ENCODE measurements at regions not wholly inside any gene's neighbourhood (a gene's known extent, or its start where the extent isn't known, plus 50 kb on each side); places are given as distances from the start of the nearest gene placed in this dataset.

DNA sequence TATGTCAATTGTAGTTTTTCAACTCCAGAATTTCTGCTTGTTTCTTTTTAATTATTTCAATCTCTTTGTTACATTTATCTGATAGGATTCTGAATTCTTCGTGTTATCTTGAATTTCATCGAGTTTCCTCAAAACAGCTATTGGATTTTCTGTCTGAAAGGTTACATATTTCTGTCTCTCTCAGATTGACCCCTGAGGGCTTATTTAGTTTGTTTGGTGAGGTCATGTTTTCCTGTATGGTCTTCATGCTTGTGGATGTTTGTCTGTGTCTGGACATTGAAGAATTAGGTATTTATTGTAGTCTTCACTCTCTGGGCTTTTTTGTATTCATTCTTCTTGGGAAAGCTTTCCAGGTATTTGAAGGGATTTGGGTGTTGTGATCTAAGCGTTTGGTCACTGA is 85.6 kb downstream of the SNAPC1 start:
- intact Hi-C loops (cut with micrococcal nuclease), result no loop called here
- H3K27ac Mint-ChIP-seq, result no peak overlapping the region
- peaks cover 31% of the 10 kb centered on the region for H3K27me3 Mint-ChIP-seq (ENCODE audit: low read depth)
- no peak overlapping the region for H3K4me3 Mint-ChIP-seq (ENCODE audit: low read depth)
- H3K4me1 Mint-ChIP-seq (ENCODE audit: low read depth), result no peaks in the 10 kb centered on the region
- H3K9me3 Mint-ChIP-seq, result no peaks in the 10 kb centered on the region
- H3K36me3 Mint-ChIP-seq (ENCODE audit: low read depth), result no peaks in the 10 kb centered on the region
- no peak for DNase-seq (ENCODE audit: low spot score)

DNA sequence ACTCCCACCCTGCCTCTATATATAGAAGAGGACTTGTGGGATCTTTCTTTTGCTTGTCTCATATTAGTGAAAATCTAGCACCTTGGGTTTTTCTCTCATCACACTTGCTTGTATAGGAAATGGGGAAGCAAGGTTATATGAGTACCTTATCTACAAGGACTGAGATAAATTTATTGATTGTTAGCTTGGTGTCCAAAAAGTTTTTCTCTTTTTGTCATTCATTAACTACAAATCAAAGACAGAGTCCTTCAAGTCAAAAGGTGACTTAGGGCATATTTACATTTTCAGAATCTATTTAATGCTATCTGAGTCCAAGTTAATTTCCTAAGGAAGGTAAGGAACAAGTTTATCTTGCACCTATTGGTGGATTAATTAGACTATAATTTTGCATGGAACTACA is 92.7 kb downstream of the SNAPC1 start:
- H3K27ac Mint-ChIP-seq, result no peak overlapping the region

DNA sequence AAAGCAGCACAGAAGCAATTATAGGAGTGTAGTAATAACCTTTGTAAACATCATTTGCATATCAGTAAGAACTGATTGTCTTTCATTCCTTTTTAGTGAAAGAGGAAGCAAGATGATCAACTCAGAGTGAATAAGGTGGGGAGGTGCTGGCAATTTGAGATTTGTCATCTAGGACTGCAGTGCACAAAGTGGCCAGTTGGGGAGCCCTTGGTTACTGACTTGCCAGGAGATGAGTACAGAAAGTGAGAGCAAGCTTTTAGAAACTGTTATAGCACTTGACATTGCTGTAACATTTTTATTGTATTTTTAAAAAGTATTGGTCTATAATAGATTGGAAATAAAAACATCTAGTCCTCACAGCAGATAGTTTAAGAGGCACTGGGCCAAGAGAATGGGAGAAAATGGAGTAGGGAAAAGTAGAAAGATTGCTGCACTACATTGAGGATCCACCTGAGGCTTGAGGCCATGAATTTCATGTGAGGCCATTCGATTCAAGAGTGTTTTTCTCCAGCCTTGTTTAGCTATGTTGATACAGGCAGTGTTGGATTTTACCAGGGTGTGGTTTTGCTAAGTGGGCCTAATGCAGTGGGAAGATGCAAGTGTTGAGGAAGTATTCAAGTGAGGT is 98.2 kb downstream of the SNAPC1 start:
- DNase-seq (ENCODE audit: low spot score), result peak; percentile 56
- no peak overlapping the region for H3K4me3 Mint-ChIP-seq (ENCODE audit: low read depth)
- intact Hi-C loops (cut with micrococcal nuclease), result loop anchor here (10.0 kb wide), 1 partner anchor 264 kb away; no protein-coding TSS in a partner anchor
- H3K27me3 Mint-ChIP-seq (ENCODE audit: low read depth), result peaks cover 40% of the 10 kb centered on the region
- peaks cover 6% of the 10 kb centered on the region for H3K4me1 Mint-ChIP-seq (ENCODE audit: low read depth)
- no peak overlapping the region for H3K27ac Mint-ChIP-seq
- no peaks in the 10 kb centered on the region for H3K9me3 Mint-ChIP-seq
- no peaks in the 10 kb centered on the region for H3K36me3 Mint-ChIP-seq (ENCODE audit: low read depth)

More for the DNA sequence above, 92.7 kb downstream of the SNAPC1 start:
- no peak for DNase-seq (ENCODE audit: low spot score)
- Mint-ChIP-seq H3K9me3 (no peaks in the 10 kb centered on the region), H3K36me3 (ENCODE audit: low read depth) (no peaks in the 10 kb centered on the region), H3K4me1 (ENCODE audit: low read depth) (no peaks in the 10 kb centered on the region), H3K4me3 (ENCODE audit: low read depth) (no peak overlapping the region), H3K27me3 (ENCODE audit: low read depth) (peaks cover 43% of the 10 kb centered on the region)
- intact Hi-C loops (cut with micrococcal nuclease), result no loop called here

DNA sequence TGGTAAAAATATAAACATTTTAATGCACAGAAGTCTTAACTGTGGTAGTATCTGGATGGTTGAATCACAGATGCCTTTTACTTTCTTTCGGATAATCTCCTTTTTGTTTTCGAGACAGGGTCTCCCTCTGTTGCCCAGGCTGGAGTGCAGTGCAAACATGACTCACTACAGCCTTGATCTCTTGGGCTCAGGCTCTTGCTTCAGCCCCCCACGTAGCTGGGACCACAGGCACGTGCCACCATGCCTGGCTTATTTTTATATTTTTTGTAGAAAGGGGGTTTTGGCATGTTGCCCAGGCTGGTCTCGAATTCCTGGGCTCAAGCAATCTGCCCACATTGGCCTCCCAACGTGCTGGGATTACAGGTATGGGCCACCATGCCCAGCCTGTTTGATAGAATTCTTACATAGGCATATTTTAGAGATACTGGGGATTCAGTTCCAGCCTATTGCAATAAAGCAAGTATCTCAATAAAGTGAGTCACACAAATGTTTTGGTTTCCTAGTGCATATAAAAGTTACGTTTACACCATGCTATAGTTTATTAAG is 99.2 kb downstream of the SNAPC1 start:
- no peak for DNase-seq (ENCODE audit: low spot score)
- no peaks in the 10 kb centered on the region for H3K9me3 Mint-ChIP-seq
- no peak overlapping the region for H3K27ac Mint-ChIP-seq
- peaks cover 6% of the 10 kb centered on the region for H3K4me1 Mint-ChIP-seq (ENCODE audit: low read depth)
- no peaks in the 10 kb centered on the region for H3K36me3 Mint-ChIP-seq (ENCODE audit: low read depth)
- peaks cover 35% of the 10 kb centered on the region for H3K27me3 Mint-ChIP-seq (ENCODE audit: low read depth)
- intact Hi-C loops (cut with micrococcal nuclease), result loop anchor here (10.0 kb wide), 1 partner anchor 263 kb away; no protein-coding TSS in a partner anchor
- no peak overlapping the region for H3K4me3 Mint-ChIP-seq (ENCODE audit: low read depth)

DNA sequence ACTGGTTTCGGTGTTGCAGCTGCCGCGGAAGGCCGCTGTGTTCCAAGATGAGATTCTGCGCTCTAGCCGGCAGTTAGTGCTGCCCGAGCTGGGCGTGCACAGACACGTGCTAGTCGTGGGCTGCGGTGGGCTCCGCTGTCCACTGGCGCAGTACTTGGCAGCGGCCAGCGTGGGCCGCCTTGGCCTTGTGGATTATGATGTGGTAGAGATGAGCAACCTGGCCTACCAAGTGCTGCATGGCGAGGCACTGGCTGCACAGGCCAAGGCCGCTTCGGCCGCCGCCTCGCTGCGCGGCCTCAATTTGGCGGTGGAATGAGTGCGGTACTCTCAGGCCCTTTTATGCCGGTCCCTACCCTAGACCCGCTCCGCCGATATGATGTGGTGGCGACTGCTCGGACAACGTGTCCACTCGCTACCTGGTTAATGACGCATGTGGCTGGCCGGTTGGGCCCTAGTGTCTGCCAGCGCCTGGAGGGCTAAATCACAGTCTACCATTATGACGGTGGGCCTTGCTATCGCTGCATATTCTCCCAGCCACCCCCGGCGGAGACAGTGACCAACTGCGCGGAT is 102.2 kb downstream of the SNAPC1 start:
- DNase-seq (ENCODE audit: low spot score), result no peak
- H3K36me3 Mint-ChIP-seq (ENCODE audit: low read depth), result no peaks in the 10 kb centered on the region
- no peaks in the 10 kb centered on the region for H3K9me3 Mint-ChIP-seq

DNA sequence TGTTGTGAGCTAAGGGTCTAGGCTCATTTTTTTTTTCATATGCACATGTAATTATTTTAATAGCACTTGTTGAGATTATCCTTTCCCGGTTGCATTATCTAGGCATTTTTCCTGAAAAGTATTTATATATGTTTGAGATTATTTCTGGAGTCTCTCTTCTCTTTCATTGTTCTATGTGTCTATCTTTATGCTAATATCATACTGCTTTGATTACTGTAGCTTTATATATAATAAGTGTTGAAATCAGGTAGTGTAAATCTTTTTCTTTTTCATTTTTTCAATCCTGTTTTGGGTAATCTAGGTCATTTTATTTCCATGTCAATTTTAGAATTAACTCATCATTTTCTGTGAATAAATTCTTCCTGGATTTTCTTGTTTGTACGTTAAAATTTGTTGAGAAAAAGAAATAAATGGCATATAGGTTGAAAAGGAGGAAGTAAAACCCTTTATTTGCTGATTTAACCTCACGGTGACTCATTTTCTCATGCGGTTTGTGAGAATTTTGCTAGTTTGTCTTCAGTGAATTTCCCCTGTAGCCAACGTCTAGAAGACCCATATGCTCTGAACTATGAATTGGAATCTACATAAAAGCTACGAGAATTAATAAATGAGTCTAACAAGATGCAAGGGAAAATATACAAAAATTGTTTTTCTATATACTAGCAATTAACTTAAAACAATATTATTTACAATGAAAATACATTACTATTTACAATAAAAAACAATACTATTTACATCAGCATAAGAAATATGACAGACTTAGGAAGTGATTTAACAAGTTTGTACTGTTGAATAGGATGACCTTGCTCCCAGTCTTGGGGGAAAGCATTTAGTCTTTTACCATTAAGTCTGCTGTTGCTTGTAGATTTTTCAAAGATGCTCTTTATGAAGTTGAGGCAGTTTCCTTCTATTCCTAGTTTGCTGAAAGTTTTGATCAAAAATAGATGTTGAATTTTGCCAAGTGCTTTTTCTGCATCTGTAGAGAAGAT is 105.0 kb downstream of the SNAPC1 start:
- Mint-ChIP-seq H3K9me3 (peaks cover 15% of the 10 kb centered on the region), H3K27me3 (ENCODE audit: low read depth) (peaks cover 35% of the 10 kb centered on the region), H3K4me3 (ENCODE audit: low read depth) (no peak overlapping the region), H3K36me3 (ENCODE audit: low read depth) (no peaks in the 10 kb centered on the region), H3K4me1 (ENCODE audit: low read depth) (peaks cover 11% of the 10 kb centered on the region), H3K27ac (no peak overlapping the region)
- DNase-seq (ENCODE audit: low spot score), result no peak
- intact Hi-C loops (cut with micrococcal nuclease), result loop anchor here (10.0 kb wide), 1 partner anchor 258 kb away; no protein-coding TSS in a partner anchor

More for the DNA sequence above, 102.2 kb downstream of the SNAPC1 start:
- H3K27ac Mint-ChIP-seq, result no peak overlapping the region
- no peak overlapping the region for H3K4me3 Mint-ChIP-seq (ENCODE audit: low read depth)
- H3K4me1 Mint-ChIP-seq (ENCODE audit: low read depth), result peaks cover 13% of the 10 kb centered on the region
- intact Hi-C loops (cut with micrococcal nuclease), result loop anchor here (10.0 kb wide), 1 partner anchor 260 kb away; no protein-coding TSS in a partner anchor
- H3K27me3 Mint-ChIP-seq (ENCODE audit: low read depth), result peaks cover 32% of the 10 kb centered on the region

DNA sequence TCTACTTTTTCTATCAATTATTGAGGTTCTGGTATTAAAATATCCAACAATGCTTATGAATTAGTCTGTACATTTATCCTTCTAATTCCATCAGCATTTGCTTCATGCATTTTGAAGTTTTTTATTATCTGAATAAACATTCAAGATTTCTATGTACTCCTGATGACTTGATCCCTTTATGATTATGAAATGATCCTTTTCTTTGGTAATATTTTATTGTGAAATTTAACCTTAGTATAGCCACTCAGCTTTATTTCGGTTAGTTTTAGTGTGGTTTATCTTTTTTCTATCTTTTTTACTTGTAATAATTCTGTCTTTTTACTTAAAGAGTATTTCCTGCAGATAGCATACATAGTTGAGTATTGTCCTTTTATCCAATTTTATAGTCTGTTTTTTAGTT is 106.6 kb downstream of the SNAPC1 start:
- DNase-seq (ENCODE audit: low spot score), result no peak
- Mint-ChIP-seq H3K27ac (no peak overlapping the region), H3K4me1 (ENCODE audit: low read depth) (peaks cover 11% of the 10 kb centered on the region), H3K9me3 (peaks cover 18% of the 10 kb centered on the region), H3K36me3 (ENCODE audit: low read depth) (no peaks in the 10 kb centered on the region), H3K27me3 (ENCODE audit: low read depth) (peaks cover 37% of the 10 kb centered on the region), H3K4me3 (ENCODE audit: low read depth) (no peak overlapping the region)
- intact Hi-C loops (cut with micrococcal nuclease), result loop anchor here (10.0 kb wide), 1 partner anchor 256 kb away; no protein-coding TSS in a partner anchor

DNA sequence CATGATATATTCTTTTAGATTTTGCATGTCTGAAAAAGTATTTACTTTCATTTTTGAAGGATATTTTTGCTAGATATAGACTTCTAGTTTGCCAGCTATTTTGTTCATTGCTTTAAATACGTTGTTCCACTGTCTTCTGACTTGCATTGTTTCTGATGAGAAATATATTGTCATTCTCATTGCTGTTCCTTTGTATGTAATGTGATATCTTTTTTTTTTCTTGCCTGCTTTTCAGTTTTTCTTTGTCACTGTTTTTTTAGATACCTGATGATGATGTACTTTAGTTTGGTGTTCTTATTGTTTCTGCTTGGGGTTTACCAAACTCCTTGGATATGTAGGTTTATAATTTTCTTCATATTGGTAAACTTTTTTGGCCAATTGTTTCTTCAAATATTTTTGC is 107.9 kb downstream of the SNAPC1 start:
- Mint-ChIP-seq H3K27me3 (ENCODE audit: low read depth) (peaks cover 42% of the 10 kb centered on the region), H3K27ac (no peak overlapping the region), H3K4me1 (ENCODE audit: low read depth) (peaks cover 11% of the 10 kb centered on the region), H3K9me3 (peaks cover 18% of the 10 kb centered on the region), H3K4me3 (ENCODE audit: low read depth) (no peak overlapping the region), H3K36me3 (ENCODE audit: low read depth) (no peaks in the 10 kb centered on the region)
- intact Hi-C loops (cut with micrococcal nuclease), result no loop called here
- DNase-seq (ENCODE audit: low spot score), result no peak

DNA sequence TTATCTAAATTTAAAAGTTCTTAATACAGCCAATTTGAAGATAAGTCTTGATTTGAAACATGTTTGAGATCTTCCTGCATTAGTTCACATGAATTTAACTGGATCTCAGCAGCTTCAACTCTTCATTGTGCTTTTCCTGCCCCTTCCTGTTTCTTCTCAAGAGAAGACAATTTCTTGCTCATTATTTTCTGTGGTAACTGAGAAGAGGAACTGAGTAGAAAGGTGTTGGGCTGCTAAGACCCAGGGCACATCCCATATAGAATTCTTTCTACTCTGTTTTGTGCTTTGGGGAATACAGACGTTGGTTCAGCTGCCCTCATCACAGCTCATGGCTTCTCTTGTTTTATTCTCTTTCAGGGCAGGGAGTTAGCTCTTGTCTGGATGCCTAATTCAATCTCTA is 110.2 kb downstream of the SNAPC1 start:
- H3K9me3 Mint-ChIP-seq, result peaks cover 18% of the 10 kb centered on the region
- no peak overlapping the region for H3K27ac Mint-ChIP-seq
- no peaks in the 10 kb centered on the region for H3K36me3 Mint-ChIP-seq (ENCODE audit: low read depth)
- intact Hi-C loops (cut with micrococcal nuclease), result no loop called here
- DNase-seq (ENCODE audit: low spot score), result no peak
- H3K27me3 Mint-ChIP-seq (ENCODE audit: low read depth), result peaks cover 49% of the 10 kb centered on the region
- peaks cover 5% of the 10 kb centered on the region for H3K4me1 Mint-ChIP-seq (ENCODE audit: low read depth)
- H3K4me3 Mint-ChIP-seq (ENCODE audit: low read depth), result no peak overlapping the region

DNA sequence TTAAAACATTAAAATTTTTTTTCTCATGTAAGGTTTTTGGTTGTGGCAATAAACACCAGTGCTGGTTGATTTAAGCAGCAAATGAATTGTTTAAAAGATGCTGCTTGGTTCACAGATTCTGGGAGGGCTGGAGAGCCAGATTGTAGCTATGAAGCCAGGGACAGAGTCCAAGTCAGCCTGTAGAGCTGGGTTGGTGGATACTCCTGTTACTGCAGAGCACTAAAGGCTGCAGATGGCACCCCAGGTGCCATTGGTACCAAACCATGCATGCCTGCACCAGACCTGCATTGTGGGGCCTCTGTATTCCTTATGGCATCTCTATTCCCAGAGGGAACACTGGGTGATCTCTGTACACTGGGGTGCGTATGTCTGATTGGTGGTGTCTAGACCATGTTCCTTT is 113.3 kb downstream of the SNAPC1 start:
- no peak overlapping the region for H3K27ac Mint-ChIP-seq
- no peak for DNase-seq (ENCODE audit: low spot score)
- H3K4me3 Mint-ChIP-seq (ENCODE audit: low read depth), result no peak overlapping the region
- H3K4me1 Mint-ChIP-seq (ENCODE audit: low read depth), result no peaks in the 10 kb centered on the region
- peaks cover 58% of the 10 kb centered on the region for H3K27me3 Mint-ChIP-seq (ENCODE audit: low read depth)
- H3K9me3 Mint-ChIP-seq, result peaks cover 12% of the 10 kb centered on the region
- intact Hi-C loops (cut with micrococcal nuclease), result no loop called here
- no peaks in the 10 kb centered on the region for H3K36me3 Mint-ChIP-seq (ENCODE audit: low read depth)

DNA sequence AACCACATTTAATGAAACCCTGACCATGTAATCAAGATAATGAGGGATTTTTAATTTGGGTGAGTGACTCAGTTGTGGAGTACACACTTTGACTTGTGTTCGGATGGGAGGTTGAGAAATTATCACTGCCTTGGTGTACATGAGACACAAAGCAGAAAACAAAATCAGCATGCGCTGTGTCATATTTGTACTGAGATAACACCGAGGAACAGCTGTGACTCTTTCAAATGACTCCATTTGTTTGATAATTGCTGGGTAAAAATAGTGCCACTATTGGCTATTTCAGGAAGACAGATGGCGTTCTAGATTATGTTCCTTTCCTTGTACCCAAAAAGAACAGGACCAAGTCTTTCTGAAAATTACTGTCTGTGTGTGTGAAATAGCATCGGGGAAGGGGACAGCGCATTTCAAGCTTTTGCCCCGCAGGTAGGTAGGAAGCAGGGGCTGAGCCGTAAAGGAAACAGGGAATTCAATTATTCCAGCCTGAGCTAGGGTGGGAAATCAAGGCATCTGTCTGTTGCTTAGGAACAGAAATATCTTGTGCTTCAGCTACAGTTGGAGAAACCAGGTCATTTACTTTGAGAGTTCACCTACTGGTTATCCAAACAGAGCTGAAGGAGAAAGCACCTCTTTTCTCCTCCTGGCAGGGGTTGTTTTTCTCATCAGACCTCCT is 114.3 kb downstream of the SNAPC1 start:
- DNase-seq (ENCODE audit: low spot score), result no peak
- Mint-ChIP-seq H3K27ac (no peak overlapping the region), H3K4me1 (ENCODE audit: low read depth) (no peaks in the 10 kb centered on the region), H3K36me3 (ENCODE audit: low read depth) (no peaks in the 10 kb centered on the region), H3K4me3 (ENCODE audit: low read depth) (no peak overlapping the region), H3K27me3 (ENCODE audit: low read depth) (peaks cover 60% of the 10 kb centered on the region), H3K9me3 (peaks cover 3% of the 10 kb centered on the region)
- intact Hi-C loops (cut with micrococcal nuclease), result no loop called here

DNA sequence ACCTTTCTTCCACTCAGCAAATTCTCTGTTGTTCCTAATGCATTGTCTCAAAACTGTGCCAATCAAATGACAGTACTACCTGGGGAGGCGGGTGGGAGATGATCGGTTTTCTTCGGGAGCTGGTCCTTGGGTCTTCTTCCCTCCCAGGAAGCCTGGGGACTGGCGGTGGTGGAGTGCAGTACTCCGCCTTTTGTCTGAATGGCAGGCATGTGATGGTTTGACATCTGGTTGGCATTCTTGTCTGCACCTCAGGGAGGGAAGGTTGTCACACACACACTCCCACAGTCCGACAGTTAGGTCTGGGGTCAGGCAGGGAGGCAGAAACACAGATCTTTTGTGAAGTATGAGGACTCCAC is 114.8 kb downstream of the SNAPC1 start:
- Mint-ChIP-seq H3K9me3 (peaks cover 3% of the 10 kb centered on the region), H3K27me3 (ENCODE audit: low read depth) (peaks cover 65% of the 10 kb centered on the region), H3K4me1 (ENCODE audit: low read depth) (no peaks in the 10 kb centered on the region), H3K36me3 (ENCODE audit: low read depth) (no peaks in the 10 kb centered on the region), H3K4me3 (ENCODE audit: low read depth) (no peak overlapping the region), H3K27ac (no peak overlapping the region)
- intact Hi-C loops (cut with micrococcal nuclease), result no loop called here
- DNase-seq (ENCODE audit: low spot score), result no peak

Measured in activated T-helper 2 cell treated with anti-CD3 and anti-CD28 coated beads, Interferon-gamma antibody, Interleukin-2, Interleukin-4, amounts not matched to agents 10 μg/mL and 5 μg/mL and 100 μg/mL, durations not matched to agents 14 hours and 24 hours and 36 hours (primary cell).